BJ (cell line): ENCODE measurements at regions not wholly inside any gene's neighbourhood (a gene's known extent, or its start where the extent isn't known, plus 50 kb on each side); places are given as distances from the start of the nearest gene placed in this dataset.

Experiments
- CTCF ChIA-PET: fragments of 350-600 bp; formaldehyde crosslinking; extraction: SDS; loops from one replicate; lab custom pipeline; 2021; ENCODE audit warnings: antibody characterized with exemption, inconsistent platforms; lab: Yijun Ruan, JAX
- POLR2A ChIA-PET: fragments of 300-600 bp; sonication (Branson Sonifier 250); formaldehyde crosslinking; extraction: SDS; loops from one replicate; lab custom pipeline; 2021; ENCODE audit warnings: antibody characterized with exemption; lab: Charles Lee
- DNase-seq: peaks from one replicate; pipeline ENCODE4 v3.0.0-alpha.2; 2011; ENCODE audit warnings: low read depth
- H3K27me3 ChIP-seq: 2 replicates; pipeline ENCODE4 v1.6.0; 2011; ENCODE audit warnings: low read length; ENCODE audit not compliant: control insufficient read depth, insufficient read depth
- H3K36me3 ChIP-seq: 2 replicates; pipeline ENCODE4 v1.5.1; 2011; ENCODE audit warnings: low read length; ENCODE audit not compliant: control insufficient read depth, insufficient read depth
- H3K4me3 ChIP-seq: 2 replicates; pipeline ENCODE4 v1.5.1; 2011; ENCODE audit warnings: low read depth, mild to moderate bottlenecking, control low read depth, low read length
- TF ChIP-seq, protein P1 (sequence below): IDR thresholded peaks from 2 replicates; pipeline ENCODE4 v1.5.1; 2011; ENCODE audit warnings: low read depth, mild to moderate bottlenecking, control low read depth, inconsistent platforms, low read length, moderate library complexity; ENCODE audit not compliant: insufficient read depth

DNA sequence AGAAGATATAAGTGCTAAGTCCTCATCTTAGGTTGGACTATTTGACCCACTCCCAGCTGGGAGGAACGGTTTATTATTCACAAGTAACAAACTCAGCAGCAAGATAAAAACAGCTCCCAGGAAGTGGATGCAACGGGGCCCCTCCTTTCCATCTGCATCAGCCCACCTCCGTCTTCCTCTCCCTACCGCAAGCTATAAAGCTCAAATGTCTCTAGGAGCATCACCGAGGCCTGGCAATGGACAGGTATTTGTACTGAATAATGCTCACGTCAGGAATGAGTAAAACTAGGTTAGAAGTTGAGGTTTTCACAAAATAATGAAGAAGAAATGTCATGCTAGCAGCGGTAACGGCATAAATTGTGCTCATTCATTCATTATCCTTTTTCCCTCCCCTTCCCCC is 408.7 kb upstream of the PSMD7 start:
- POLR2A ChIA-PET: no interaction called here
- Histone ChIP-seq H3K27me3 (no peaks in the 10 kb centered on the region), H3K4me3 (no peak overlapping the region), H3K36me3 (no peaks in the 10 kb centered on the region)
- no peak for DNase-seq
- CTCF ChIA-PET: interaction anchor here (1.2 kb wide), 1 partner anchor 9 kb away, joined by 6 read pairs; no protein-coding TSS in a partner anchor
- TF ChIP-seq, protein P1, sequence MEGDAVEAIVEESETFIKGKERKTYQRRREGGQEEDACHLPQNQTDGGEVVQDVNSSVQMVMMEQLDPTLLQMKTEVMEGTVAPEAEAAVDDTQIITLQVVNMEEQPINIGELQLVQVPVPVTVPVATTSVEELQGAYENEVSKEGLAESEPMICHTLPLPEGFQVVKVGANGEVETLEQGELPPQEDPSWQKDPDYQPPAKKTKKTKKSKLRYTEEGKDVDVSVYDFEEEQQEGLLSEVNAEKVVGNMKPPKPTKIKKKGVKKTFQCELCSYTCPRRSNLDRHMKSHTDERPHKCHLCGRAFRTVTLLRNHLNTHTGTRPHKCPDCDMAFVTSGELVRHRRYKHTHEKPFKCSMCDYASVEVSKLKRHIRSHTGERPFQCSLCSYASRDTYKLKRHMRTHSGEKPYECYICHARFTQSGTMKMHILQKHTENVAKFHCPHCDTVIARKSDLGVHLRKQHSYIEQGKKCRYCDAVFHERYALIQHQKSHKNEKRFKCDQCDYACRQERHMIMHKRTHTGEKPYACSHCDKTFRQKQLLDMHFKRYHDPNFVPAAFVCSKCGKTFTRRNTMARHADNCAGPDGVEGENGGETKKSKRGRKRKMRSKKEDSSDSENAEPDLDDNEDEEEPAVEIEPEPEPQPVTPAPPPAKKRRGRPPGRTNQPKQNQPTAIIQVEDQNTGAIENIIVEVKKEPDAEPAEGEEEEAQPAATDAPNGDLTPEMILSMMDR: no peak

DNA sequence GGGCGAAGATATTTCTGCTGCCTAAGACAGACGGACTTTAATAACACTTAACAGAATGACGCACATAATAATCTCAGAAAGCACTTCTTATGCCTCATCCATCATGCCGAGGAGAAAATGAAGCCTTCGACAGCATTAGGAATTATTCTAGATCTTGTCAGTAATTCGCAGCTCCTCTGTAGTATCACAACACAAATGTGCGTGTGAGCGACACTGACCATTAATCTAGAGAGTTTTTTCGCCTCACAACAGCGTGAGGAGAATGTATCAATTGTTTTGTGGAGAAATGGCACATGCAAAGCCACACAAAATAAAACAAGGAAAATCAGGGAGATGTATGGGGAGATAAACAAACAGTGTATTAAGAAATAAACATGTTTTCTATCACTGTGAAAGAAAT is 410.2 kb upstream of the PSMD7 start:
- Histone ChIP-seq H3K27me3 (no peaks in the 10 kb centered on the region), H3K36me3 (no peaks in the 10 kb centered on the region), H3K4me3 (no peak overlapping the region)
- CTCF ChIA-PET: no interaction called here
- no peak for DNase-seq
- TF ChIP-seq, protein P1: no peak
- POLR2A ChIA-PET: no interaction called here

DNA sequence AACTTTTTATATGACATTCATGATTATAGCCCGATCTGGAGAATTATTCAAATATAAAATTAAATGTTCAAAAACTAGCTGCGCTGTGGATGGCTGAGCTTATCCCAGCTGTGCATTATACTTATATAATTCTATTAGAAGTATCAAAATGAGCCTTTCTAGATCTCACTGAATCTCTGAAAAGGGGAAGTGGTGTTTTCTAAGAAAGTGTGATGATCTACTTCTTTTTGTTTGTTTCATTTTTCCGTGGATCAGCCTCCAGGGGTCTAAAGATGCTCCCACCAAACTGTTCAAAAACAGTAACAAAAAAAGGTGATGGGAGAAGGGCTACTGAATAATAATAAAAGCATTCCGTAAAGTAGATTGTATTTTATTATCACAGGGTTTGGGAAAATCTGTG is 411.3 kb upstream of the PSMD7 start:
- no peak overlapping the region for H3K4me3 ChIP-seq
- no peaks in the 10 kb centered on the region for H3K36me3 ChIP-seq
- POLR2A ChIA-PET: no interaction called here
- CTCF ChIA-PET: no interaction called here
- TF ChIP-seq, protein P1: no peak
- H3K27me3 ChIP-seq: no peaks in the 10 kb centered on the region
- DNase-seq: no peak

DNA sequence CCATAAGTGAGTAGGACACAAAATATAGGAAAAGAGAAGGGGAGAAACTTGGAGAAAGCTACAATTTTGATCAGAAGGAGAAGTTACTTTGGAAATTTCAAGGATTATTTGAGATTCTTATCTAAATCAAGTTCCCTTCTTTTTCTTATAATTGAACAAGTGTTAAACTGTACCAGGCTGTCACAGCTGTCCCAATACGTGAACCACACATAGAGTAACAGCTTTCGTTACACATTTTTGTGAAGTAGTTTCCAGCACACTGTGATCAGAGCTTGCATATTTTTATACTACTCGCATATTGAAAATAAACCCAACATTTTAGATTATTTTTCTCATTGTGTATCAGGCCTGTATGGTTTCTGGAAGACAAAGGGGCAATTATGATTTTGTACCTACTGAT is 412.8 kb upstream of the PSMD7 start:
- POLR2A ChIA-PET: no interaction called here
- TF ChIP-seq, protein P1: no peak
- no peak for DNase-seq
- Histone ChIP-seq H3K4me3 (no peak overlapping the region), H3K27me3 (no peaks in the 10 kb centered on the region), H3K36me3 (no peaks in the 10 kb centered on the region)
- CTCF ChIA-PET: interaction anchor here (0.6 to 1.6 kb wide), 5 partner anchors 14 to 1759 kb away, joined by 3 to 6 read pairs (median 3); no protein-coding TSS in a partner anchor

DNA sequence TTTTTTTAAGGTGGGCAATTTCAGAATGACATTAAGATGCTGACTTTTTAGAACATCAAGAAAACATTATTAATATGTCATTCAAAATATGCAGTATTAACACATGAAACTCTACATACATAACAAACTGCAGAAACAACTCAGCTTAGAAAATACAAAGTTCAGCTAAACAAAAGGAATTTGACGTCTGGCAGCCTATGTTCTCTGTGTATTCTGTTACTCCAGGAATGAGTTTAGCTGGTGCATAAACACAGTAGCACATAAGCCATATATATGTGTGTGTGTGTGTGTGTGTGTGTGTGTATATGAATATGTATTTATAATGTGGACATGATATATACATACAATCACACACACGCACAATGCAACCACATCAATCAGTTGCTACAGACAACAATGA is 413.5 kb upstream of the PSMD7 start:
- Histone ChIP-seq H3K27me3 (no peaks in the 10 kb centered on the region), H3K4me3 (no peak overlapping the region), H3K36me3 (no peaks in the 10 kb centered on the region)
- TF ChIP-seq, protein P1: no peak
- POLR2A ChIA-PET: no interaction called here
- DNase-seq: no peak
- CTCF ChIA-PET: interaction anchor here (0.6 to 2.8 kb wide), 8 partner anchors 23 to 1759 kb away, joined by 3 to 12 read pairs (median 5); no protein-coding TSS in a partner anchor
